ENCODE measurements at regions not wholly inside any gene's neighbourhood (a gene's known extent, or its start where the extent isn't known, plus 50 kb on each side); places are given as distances from the start of the nearest gene placed in this dataset.

DNA sequence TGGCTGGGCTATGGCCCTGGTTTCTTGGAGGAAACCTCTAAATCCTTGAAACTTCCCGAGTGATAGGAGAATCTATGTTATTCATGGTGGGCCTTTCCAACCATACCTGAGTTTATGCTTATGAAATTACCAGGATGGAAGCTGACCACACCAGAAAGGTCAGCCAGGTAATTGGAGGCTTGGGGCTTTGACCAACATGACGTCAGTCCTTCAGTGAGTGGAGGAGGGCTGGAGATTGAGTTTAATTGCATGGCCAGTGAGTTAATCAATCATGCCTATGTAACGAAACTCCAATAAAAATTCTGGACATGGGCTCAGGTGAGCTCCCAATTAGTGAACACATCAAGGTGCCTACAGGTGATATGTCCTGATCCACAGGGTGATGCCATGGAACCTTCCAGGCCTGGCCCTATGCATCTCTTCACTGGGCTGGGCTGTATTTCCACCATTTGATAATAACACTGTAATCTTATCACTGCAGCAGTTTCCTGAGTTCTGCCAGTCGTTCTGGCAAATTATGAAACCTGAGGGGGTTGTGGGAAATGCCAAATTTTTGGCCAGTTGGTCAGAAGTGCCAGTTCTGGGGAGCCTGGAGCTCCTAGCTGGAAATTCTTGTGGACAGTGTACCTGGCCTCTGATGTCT is 106.5 kb downstream of the CDH26 start:
- no peak for DNase-seq

DNA sequence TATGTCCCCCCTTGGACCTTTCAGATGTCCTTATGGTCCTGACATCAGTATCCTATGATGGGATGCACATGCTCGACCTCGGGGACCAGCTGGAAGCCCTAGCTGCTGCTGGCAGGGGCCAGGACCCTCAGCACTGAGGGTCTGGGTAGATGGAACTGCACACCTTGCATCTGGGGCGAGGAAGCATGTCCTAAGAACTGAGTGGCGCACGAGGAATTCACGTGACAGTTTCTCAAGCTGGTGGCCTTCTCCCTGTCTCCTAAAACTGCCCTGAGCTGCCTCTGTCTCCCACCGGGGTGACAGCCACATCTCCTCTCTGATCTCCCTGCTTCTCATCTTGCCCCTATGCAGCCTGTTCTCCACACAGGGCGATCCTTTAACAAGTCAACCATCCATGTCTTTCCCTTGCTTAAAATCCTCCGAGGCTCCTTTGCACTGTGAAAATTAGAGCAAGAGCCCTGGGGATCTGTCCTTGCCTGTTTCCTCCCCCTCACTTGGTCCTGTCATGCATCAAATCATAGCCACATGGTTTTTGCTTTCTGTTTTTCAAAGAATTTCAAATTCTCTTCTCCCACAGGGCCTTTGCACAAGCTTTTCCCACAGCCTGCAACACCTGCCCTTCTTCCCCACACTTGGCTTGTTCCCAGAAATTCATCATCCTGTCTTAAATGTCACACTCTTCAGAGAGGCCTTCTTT is 107.7 kb downstream of the CDH26 start:
- DNase-seq, result no peak

DNA sequence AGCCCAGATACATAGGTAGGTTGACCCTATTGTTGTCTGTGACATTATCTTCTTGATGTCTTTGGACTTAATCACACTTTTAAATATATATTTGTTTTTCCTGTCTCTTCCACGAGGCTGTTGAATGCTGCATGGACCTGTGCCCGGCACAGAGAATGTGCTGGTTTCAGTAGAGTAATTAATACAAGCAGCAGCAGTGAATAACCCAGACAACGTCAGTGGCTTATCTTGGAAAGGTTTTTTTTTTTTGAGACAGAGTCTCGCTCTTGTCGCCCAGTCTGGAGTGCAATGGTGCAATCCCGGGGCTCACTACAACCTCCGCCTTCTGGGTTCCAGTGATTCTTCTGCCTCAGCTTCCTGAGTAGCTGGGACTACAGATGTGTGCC is 108.2 kb downstream of the CDH26 start:
- no peak for DNase-seq

DNA sequence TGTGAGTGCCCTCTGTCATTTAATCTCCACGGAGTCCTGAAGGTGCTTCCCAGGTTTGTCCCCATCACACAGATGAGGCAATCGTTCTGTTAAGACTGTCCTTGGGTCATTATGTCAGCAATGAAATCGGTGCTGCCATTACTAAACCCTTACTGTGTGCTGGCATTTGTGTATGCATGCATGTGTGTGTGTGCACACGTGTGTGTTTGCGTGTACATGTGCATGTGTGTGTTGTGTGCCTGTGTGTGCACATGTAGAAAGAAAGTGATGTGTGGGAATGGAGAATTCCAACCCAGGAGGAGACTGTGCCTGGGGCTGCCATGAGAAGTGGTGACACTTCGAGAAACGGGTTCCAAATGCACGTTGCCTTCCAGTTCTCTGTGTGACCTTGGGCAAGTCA is 110.3 kb downstream of the CDH26 start:
- no peak for DNase-seq

DNA sequence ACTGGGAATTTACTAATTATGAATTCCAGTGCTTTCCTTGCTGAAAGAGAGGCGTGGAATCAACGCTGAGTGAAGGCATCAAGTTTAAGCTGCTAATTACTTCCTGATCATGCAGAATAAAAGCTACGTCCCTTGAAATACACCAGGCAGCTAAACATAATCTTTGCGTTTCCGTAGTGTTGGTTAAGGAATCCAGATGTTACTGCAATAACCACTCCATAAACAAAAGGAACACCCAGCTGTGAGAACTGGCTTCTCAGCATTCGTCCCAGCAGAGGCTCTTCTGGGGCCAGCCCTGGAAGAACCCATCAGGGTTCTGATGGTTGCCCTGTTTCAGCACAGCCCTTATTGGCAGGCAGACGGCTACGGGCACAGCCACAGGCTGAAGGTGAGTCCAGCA is 111.4 kb downstream of the CDH26 start:
- DNase-seq, result no peak

DNA sequence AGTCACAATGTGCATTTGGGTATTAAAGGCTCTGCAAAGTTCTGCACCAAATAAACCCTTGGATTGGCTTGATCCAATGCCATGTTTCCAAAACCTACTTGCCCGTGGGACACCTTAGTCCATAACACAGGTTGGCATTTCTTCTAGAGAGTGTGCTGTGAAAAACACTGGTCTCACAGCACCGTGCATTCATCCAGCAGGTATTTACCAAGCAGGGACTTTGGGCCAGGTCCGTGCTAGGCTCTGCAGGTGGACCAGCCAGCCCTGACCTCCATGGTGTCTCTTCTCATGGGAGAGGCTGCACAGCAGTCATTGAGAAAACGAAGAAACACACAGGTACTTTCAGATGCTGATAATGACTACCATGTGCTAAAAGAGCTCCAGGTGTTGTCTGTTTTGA is 112.6 kb downstream of the CDH26 start:
- DNase-seq, result no peak

DNA sequence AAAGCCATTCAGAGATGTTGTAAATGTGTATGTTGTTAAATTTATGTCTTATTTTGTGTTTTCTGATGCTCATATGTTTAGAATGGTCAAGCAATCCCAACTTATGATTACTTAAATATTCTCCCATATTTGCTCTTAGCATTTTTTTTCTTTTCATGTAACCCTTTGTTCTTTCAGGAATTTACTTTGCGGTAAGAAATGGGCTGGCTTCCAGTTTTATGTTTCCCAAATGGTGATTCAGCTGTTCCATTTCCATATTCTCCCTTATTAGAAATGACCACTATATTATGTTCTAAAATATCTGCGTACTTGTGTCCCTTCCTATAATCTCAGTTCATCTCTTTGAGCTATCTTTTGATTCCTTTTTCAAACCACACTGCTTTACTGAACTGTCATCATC is 113.7 kb downstream of the CDH26 start:
- DNase-seq, result no peak

DNA sequence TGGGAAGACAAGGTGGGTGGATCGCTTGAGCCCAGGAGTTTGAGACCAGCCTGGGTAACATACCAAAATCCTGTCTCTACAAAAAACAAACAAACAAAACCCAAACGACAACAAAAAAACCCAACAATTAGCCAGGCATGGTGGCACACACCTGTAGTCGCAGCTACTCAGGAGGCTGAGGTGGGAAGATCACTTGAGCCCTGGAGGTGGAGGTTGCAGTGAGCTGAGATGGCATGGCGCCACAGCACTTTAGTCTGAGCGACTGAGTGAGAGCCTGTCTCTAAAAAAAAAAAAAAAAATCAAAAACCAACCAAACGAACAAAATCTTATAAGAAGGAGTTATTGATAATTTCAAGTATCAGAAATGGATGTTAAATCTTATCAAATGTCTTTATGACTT is 114.9 kb downstream of the CDH26 start:
- no peak for DNase-seq

DNA sequence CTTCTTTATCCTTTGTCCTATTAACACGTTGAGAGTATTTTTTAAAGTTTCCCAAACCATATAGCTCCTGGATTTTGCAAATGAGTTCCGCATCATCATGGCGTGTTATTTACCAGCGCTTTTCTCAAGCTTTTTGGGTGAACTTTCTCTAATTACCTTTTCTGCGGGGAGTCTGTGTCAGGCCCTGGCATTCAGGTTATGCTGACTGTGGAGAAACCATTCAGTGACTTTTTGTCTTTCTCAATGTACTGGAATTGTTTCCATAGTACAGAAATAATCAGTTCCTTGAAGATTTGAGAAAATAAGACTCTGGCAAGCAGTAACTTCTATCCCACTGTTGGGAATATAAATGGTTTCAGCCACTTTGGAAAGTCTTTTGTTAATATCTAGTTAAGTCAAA is 115.3 kb downstream of the CDH26 start:
- DNase-seq, result no peak

DNA sequence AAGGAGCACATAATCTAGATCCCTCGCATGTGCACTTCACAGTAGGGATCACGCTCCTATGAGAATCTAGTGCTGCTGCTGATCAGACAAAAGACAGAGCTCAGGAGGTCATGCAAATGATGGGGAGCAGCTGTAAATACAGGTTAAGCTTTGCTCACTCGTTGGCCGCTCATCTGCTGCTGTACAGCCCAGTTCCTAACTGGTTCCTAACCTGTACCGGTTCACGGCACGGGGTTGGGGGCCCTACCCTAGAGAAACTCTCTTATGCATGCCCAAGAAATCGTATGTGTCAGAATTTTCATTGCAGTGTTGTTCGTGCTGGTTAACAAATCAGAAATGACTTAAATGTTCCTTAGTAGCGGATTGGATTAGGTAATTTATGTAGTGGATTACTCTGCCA is 116.1 kb downstream of the CDH26 start:
- no peak for DNase-seq

DNA sequence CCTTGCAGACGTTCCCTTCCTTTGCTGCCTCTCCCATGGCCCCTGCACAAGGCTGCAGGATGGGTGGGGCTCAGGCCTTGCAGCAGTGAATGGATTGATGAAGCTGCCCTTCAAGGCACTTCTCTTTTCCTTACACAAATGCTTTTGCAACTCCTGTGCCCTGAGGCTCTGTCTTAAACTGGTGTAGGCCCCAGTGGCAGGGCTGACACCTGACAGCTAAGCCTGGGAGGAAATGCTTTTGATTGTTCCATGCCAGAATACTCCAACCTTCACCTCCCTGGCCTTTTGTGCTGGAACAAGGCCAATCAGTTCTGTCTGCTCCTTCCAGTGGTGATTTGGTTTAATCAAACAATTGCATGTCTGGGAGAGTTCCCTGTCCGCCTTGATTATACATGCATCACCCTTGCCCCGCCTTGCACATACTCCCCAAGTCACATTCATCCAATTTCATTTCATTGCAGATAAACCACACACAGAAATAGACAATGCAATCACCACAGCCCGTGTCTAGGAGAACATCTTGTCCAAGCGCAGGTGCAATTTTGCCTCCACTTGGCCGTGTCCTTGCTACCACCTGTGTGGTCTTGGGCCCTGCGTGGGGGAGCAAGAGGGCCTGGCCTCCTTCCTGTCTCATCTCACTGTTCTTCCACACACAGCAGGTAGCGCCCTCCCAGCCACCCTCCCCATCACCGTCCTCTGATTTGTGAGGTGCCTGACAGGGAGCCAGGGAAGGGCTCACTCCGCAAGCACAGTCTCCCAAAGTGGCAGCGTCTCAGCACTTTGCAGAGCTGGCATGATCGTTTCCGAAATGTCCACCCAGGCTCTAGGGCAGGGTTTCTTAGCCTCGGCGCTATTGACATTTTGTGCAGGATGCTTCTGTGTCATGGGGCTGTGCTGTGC is 120.4 kb downstream of the CDH26 start:
- no peak for DNase-seq

DNA sequence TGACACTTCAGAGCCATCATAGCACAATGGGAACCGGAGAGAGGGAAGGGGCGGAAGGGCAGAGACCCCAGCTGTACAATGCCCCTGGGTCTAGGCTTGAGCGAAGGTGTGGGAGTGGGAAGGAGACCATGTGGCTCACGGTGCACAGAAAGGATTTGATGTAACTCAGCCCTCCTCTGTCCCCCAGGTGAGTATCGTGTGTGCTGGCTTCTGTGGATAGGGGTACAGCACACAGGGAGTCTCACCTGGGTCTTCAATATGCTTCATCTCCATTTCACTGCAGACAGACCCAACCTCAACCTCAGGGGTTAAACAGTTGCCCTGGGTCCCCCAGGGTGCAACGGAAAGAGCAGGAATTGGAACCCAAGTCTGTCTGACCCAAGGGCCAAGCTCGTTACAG is 122.2 kb downstream of the CDH26 start:
- DNase-seq, result no peak

DNA sequence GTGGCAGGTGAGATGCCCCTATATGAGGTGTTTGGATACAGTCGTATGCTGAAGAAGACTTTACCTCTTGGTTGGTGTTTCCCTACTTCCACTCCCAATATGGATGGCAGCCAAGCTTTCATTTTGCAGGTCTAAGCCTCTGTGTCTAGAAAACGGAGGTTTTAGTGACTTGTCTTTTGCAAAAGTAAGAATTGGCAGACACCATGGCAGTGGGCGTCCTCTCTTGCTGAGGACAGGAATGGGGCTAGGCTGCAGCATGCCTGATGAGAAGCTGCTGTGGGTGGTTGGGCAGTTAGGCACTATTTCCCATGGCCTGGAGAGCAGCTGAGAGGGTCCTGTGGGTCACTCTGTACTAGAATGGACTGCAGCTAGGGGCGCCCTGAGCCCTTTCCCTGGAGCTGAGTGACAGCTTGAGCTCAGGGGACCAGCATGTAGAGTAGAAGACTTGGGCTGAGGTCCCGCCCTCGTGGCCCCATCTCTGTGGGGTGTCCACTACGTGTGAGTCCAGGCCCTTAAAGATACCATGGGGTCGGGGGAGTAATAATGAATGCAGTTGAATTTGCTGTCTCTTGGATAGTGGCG is 127.4 kb downstream of the CDH26 start:
- DNase-seq, result no peak

DNA sequence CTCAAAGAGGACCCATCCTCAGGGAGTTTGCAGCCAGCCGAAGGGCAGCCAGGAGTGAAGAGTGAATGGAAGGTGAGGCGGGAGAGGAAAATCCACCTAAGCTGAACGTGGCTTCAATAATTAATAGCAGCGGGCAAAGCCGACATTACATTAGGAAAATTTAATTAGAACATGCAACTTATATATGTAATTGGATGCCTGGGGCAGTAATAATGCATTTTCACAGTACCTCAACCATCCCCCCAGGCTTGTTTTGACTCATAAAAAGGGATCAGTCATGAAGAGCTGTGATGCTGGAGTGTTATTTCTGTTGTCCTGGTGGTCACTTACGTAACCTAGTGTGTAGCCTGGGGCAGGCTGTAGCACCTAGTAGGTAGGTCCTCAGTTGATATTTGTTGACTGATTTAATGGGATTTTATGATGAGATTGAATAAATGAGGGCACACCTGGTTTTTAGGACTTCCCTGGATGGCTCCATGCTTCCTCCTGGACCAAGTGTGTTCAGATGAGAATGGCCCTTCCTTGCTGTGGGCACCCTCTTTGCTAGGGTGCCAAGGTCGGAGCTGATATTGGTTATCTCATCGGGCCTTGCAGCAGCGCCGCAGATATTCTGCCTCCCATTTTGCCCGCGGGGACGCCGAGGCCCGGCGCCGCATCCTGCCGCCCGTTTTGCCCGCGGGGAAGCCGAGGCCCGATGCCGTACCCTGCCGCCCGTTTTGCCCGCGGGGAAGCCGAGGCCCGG is 128.8 kb downstream of the CDH26 start:
- DNase-seq, result no peak

DNA sequence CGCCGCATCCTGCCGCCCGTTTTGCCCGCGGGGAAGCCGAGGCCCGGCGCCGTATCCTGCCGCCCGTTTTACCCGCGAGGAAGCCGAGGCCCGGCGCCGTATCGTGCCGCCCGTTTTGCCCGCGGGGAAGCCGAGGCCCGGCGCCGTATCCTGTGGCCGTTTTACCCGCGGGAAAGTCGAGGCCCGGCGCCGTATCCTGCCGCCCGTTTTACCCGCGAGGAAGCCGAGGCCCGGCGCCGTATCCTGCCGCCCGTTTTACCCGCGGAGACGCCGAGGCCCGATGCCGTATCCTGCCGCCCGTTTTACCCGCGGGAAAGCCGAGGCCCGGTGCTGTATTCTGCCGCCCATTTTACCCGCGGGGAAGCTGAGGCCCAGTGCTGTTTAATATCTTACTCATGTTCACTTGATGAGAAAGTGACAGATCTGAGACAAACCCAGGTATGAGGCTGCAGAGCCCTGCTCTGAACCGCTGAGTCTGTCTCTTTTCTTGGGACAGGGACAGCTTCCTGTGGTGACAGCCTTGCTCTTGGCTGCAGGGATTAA is 129.4 kb downstream of the CDH26 start:
- DNase-seq, result no peak

DNA sequence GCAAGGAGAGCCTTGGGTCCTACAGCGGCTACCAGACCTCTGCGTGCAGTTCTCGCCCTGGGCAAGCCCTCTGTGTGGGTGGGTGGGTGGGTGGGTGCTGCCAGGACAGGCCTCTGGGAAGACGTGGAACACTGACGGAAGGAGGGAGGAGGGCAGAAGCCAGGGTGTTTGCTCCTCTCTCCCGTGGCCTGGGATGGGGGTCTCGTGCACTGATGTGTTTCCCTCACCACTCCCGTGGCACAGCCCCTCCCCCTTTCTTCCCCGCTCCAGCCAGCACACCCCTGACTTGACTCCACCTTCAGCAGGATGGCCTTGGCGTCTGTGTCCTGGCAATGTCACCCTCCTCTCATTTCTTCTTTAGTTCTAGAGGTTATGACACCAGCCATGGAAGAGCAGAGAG is 130.0 kb downstream of the CDH26 start:
- no peak for DNase-seq

DNA sequence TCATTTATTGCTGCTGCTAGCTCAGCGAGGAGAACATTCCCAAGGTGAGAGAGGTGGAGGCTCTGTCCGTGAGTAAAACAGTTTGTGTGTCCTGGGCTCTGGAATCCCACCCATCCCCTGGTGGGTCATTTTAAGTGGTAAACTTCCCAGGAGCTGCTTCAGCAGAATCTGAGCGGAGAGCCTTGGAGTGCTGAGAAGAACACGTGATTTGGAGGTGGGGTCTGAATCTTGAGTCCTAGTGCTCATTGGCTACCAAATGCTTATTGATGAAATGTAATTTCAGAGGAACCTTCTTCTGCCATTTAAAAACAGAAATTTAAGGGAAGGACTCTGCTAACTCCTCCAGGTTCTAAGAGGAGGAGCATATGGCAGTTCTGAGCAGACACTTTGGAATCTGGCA is 132.4 kb downstream of the CDH26 start:
- no peak for DNase-seq

DNA sequence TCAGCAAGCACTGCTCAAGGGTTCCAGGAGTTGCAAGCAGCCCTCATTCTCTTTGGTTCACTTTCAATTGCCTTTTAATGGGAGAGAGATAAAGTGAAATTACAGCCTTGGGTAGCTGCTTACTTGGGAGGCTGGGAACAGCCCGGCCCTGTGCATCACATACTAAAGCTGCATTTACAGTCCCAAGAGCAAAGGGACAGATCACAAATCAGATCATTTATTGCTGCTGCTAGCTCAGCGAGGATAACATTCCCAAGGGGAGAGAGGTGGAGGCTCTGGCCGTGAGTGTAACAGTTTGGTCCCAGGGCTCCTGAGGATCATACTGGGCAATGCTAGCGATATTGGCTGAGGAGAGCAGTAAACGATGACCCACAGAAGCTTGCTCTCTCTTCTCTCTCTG is 133.1 kb downstream of the CDH26 start:
- DNase-seq, result no peak

DNA sequence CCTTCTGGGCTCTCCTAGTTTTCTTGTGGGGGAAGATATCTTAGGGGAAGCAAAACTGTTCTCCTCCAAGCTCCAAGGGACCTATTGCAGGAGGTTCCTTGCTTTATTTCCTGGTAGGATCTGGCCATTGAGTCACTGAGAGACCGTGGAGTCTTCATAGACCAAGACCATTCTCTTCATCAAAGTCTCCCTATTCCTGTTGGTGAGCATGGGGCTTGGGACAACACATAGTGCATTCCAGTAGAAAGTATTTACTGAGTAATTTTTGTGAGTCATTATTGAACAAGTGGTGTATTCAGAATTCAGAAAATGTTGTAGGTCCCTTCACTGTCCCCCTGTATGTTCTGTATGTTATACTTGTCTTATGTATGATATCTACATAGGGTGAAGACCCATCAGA is 133.6 kb downstream of the CDH26 start:
- DNase-seq, result no peak

DNA sequence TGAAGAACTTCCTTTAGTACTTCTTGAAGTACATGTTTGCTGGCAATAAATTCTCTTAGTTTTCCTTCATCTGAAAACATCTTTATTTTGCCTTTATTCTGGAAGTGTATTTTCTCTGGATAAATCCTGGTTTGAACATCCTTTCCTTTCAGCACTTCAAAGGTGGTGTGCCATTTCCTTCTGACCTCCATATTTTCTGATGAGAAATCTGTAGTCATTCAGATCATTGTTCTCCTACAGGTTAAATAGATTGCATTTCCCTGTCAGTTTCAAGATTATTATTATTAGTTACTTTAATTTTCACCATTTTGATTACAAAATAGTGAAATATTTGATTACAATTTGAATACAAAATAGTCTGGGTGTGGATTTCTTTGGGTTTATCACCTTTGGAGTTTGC is 134.5 kb downstream of the CDH26 start:
- no peak for DNase-seq

DNA sequence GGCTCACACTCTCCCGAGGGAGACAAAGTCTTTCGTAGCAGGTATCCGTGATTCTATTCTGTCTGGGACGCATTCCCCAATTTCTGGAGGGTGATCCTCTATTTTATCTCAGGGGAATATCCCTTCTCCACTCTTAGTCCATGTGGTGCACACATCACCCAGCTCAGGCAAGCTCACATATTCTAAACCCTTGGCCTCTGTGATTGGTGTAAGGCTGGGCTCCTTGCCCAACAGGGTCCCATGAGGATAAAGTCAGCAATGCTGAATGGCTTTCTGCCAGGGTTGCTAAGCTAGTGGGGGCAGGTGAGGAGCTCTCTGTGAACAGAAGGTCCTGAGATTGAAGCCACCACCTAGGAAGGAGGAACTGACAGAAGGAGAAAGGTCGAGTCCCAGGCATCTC is 137.2 kb downstream of the CDH26 start:
- DNase-seq, result no peak

DNA sequence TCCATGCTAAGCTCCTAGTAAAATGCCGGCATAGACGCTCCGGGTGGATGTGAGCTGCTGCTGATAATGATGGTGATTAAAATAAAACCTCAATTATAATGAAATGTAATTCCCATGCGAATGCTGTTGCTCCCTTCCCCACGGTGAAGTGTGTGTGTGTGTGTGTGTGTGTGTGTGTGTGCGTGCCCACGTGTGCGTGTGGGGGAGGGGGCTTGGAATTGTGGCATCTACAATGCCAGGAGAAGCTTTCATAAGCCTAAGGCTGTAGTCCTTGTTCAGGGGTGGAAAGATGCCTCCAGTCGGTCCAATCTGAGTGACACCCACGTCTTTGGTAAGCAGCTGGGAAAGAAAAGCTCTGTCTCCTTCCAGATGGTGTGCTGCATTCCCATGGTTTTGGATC is 137.9 kb downstream of the CDH26 start:
- no peak for DNase-seq

DNA sequence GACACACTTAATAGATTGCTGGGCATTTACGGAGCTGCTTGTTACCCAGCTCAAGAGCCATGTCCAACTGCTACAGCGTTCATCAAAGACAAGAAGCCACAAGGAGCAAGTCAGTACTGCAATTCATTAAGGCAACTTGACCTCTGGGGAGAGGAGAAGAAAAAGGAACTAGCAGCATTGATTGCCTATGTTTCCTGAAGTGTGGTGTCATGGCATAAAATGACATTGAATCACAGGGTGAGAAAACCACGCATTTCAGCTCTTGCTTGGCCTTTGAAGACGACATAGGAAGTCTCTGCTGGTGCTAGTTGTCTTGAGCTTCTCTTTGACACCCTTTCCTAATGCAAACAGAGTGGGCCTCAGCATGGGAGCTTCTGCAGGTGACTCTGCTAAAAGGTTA is 139.1 kb downstream of the CDH26 start:
- DNase-seq, result no peak
